ENCODE measurements at regions not wholly inside any gene's neighbourhood (a gene's known extent, or its start where the extent isn't known, plus 50 kb on each side); places are given as distances from the start of the nearest gene placed in this dataset.

DNA sequence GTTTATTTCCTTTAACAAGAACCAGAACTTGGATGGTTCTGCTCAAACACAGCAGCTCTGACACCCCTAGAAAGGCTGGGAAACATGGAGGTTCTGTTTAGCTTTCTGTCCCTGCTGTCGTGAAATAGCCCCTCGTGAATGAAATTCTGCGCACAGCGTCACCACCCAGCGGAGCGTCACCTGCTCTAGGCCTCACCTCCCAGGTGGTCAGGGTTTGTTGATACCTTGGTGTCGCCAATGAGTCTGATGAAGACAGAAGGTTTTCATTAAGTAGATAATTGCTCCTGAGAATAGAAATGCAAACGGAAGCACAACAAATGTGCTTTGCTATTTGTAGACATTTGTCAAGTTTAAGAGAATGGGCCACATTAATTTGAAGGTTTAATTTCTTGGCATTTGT, 135.1 kb downstream of the EDN3 start:
- DNase-seq (ENCODE audit: low spot score): no peak

- DNase-seq (ENCODE audit: low spot score): no peak
These were observed 137.2 kb downstream of the EDN3 start for GRCh38 chr20:59437601-59438031.

DNA sequence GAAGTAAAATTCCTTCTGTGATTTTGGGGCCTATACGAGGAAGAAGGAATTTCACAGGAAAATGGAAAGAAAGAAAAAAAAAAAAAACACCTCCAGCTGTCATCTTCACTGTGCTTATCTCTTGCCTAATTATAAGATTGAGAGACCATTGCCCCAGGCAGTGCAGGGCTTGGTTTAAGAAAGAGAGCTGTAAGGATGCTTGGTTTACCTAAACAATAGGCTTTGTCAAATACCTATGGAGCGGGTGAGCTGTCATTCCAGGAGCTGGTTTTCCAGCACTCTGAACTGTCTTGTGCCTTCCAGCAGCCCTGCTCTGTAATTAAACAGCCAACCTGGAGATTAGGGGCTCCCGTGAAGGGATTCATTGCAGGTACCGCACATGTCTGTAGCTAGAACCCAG, 137.8 kb downstream of the EDN3 start:
- DNase-seq (ENCODE audit: low spot score): no peak

DNA sequence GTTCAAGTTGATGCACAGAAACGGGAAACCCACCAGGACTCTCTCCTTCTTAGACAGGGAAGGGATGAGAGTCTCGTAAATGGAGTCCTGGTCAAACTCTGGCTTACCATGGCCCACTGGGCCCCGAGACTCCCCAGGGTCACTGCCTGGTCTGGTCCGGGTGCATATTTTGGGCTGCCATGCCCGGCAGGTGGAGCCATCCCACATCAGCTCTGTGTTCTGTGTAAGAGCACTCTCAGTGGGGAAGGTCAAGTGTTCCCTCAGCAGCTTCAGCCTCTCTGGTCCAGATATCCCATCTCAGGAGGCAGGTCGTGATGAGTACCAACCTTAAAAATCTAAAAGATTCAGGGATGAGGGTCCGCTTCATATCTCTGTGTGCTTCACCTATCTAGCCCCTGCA, 138.8 kb downstream of the EDN3 start:
- no peak for DNase-seq (ENCODE audit: low spot score)

DNA sequence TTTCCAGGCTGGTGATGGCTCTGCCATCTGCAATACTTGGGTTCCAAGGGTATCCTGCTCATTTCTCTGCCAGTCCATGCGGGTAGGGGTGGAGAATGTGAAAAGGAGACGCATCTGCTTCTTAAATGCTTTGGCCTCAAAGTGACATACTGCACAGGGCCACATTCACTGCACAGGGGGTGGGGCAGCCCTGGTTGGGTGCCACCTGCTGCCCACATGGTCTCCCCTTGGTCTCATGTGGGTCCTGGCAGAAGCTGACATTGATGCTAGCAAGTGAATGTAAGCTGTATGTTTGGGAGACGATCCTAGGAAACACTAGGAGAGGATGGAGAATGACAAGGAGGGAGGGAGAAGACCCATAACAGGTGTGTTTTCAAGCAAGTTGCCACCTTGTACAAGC, 140.9 kb downstream of the EDN3 start:
- no peak for DNase-seq (ENCODE audit: low spot score)

GRCh38 chr20:59441860-59442810, 141.7 kb downstream of the EDN3 start:
- DNase-seq (ENCODE audit: low spot score): no peak

DNA sequence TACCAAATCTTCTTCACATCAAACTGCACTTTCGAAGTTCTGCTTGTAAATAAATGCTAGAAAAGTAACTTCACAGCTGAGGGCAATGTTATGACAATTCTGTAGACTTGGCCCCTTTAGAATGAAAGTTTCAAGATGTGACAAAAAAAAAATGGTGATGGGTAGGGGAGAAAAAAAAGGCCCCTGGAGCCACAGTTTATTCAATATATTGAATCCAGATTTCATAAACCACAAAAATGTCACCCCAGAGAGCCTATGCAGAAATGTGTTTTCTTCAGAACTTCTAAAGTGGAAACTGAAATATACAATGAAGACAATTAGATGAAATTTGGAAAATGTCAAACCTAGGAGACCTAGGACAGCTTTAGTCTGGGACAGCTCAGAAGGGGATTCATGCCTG, 143.1 kb downstream of the EDN3 start:
- no peak for DNase-seq (ENCODE audit: low spot score)

GRCh38 chr20:59446376-59446775, 146.0 kb downstream of the EDN3 start:
- no peak for DNase-seq (ENCODE audit: low spot score)

DNA sequence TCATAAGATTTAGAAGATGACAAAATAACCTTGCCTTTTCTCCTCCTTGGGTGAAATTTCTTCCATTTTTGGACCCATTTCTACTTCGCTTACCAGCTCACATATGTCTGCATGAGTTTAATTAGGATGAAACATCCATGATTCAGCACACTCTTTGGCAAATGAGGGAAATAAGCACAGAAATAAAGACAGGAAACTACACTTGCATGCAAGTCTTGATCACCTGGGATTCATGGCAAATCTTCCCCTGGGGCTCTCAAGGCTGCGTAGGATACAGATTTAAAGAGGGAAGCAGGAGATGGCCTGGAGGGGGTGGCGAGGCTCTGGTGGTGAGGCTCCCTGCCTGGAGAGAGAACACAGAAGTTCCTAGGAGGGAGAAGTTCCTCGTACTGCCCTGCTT, 147.8 kb downstream of the EDN3 start:
- no peak for DNase-seq (ENCODE audit: low spot score)

- no peak for DNase-seq (ENCODE audit: low spot score)
These were observed 148.5 kb downstream of the EDN3 start for GRCh38 chr20:59448851-59449444.

GRCh38 chr20:59451066-59451630, 150.7 kb downstream of the EDN3 start:
- no peak for DNase-seq (ENCODE audit: low spot score)

- no peak for DNase-seq (ENCODE audit: low spot score)
These were observed 151.2 kb downstream of the EDN3 start for GRCh38 chr20:59451641-59452040.

DNA sequence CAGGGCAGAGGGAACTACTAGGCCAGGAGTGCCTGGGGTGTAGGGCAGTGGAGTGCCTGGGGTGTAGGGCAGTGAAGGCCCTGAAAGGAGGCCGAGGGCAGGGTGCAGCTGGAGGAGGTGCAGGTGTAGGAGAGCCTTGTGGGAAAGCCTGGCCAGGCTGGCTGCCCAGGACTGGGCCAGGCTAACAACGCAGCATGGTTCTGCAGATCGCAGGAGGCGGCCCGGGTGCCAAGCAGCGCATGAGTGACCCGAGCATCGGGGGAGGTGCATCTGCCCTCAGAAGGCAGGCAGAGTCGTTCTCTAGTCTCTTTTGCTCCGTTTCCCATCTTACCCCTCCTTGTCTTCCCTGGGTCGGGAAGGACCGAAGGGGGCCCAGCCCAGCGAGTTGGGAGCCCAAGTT, 151.5 kb upstream of the PHACTR3 start:
- no peak for DNase-seq (ENCODE audit: low spot score)

DNA sequence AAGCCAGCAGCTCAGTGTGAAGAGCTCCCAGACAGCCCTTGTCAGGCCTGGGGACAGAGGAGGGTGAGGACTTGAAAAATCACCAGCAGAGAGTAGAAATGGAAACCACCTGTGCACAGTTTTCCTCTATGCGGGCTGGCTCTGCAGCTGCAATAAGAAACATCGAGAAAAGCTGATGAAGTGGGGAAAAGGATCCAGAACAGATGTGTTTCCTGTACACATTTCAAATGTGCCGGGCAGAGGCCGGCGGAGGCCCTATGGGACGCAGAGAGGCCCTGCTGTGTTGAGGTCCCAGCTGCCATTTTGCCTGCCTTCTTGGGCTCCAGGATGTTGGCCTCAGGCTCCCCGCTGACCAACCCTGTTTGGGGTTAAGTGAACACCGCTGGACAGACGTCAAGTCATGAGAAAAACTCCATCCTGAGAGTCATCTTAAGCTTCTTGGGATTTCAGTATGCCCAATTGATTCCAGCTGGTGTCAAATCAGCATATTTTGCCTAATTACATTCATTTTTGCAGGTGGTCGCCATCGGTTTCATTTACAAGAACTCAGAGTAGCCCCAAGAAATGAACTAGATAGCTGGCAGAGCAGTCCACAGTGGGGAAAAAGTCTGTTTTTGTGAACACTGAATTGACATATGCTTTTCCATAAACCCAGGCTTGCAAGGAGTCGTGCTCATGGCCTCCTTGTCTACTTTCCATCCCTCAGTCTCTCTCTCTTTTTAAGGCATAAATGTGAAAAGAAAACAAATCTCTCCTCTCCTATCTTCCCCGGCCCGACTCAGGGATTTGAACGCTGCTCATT, 150.4 kb upstream of the PHACTR3 start:
- no peak for DNase-seq (ENCODE audit: low spot score)

DNA sequence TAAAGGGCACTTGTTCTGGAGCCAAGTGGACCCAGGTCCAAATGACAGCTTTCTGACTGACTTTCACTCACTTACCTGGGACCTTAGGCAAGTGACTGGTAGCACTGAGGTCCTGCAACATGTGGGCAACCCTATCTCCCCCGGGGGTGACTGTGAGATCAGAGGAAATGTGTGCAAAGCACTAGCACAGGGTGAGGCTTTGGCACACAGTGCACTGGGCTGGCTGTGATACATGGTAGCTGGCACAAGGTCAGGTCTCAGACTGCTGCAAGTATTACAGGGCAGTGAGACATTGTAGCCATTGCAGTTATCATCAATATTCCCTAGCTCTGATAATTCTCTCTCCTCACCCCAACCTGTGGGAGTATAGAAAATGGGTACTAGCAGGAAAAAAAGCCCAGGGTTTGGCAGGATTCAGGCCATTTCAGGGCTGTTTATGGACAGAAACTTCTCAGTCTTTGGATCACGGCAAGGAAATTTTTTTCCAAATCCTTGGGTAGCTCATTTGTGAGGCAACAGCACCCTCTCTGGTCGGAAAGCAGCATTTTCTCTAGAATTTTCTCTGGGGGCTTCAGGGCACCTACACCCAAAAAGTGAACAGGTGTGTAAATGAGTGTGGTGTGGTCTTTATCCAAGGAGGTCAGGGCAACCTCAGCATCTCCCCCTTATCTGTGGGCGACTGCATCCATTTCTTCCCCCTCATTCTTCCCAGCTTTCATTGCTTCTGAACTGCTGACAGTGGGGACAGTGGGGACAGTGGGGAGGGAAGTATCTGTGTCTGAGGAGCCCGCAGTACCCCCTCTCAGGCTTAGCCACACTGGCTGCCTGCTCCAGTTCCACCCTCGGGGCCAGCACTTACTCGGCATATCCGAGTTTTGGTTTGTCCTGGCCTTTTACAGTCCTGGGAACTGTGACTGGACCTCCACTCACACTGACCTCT, 148.7 kb upstream of the PHACTR3 start:
- no peak for DNase-seq (ENCODE audit: low spot score)

GRCh38 chr20:59456342-59457279, 147.7 kb upstream of the PHACTR3 start:
- DNase-seq (ENCODE audit: low spot score): no peak

GRCh38 chr20:59458645-59459044, 145.7 kb upstream of the PHACTR3 start:
- DNase-seq (ENCODE audit: low spot score): no peak

DNA sequence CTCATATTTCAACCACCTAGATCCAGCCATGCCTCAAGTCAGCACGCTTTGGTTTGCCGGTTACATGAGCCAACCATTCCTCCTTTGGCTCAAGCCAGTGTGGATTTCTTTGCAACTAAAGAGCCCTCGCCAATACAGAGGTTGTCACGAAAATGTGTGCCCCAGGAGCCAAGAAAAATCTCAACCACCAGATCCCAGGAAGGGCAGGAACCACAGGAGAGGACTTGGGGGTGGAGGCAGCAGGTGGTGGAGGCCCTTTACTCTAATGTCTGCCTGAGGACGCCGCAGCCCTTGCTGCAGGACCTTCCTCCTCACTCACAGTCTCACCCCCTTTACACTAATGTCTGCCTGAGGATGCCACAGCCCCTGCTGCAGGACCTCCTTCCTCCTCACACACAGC, 144.8 kb upstream of the PHACTR3 start:
- DNase-seq (ENCODE audit: low spot score): no peak

DNA sequence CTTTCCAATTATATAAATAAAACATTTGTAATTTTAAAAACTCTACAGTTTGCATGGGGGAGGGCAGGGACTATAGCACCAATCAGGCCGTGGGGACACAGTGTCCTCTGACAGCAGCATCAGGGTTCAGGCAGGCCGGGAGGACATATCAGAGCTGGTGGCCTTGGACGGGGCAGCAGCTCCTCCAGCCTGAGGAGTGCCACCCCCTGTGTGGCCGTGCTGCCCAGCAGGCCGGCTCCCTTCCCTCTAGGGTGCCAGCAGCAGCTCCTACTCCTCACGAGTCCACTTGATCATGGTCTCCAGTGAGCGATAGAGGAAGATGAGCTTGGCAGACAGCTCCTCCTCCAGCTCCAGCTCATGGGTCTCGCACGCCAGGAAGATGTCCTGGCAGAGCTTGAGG, 144.0 kb upstream of the PHACTR3 start:
- DNase-seq (ENCODE audit: low spot score): no peak

DNA sequence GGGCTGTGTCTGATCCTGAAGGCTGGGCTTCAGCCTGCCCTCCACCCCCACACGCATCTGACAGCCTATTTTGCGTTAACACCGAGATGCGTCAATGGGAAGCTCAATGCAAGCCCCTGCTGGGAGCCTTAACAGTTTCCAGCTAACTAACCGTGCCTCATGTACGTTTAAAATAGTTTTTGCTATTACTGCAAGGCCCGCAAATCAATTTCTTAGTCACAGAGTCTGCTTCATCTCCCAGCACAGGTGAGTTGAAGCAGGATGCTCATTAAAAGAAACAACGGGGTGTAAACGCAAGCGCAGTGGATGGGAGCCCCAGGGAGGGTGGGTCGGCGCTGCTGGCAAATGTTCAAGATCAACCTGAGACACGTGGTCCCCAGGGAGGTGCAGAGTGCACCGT, 142.8 kb upstream of the PHACTR3 start:
- no peak for DNase-seq (ENCODE audit: low spot score)

Measured in activated CD4-positive, alpha-beta T cell treated with anti-CD3 and anti-CD28 coated beads, Interleukin-2, Interleukin-4, amounts not matched to agents 100 ng/mL and 50 ng/mL, durations not matched to agents 16 hours and 8 hours (primary cell).